ENCODE measurements at regions not wholly inside any gene's neighbourhood (a gene's known extent, or its start where the extent isn't known, plus 50 kb on each side); places are given as distances from the start of the nearest gene placed in this dataset.

- DNase-seq (ENCODE audit: low spot score), result no peak
Measured at GRCh38 chr22:48138855-48139254, 1376.4 kb downstream of the TBC1D22A start.

GRCh38 chr22:48138427-48138826 lies 1376.0 kb downstream of the TBC1D22A start:
- DNase-seq (ENCODE audit: low spot score), result no peak

- no peak for DNase-seq (ENCODE audit: low spot score)
Measured at GRCh38 chr22:48137640-48138039, 1375.2 kb downstream of the TBC1D22A start.

- DNase-seq (ENCODE audit: low spot score), result no peak
Measured at GRCh38 chr22:48135592-48135991, 1373.1 kb downstream of the TBC1D22A start.

- DNase-seq (ENCODE audit: low spot score), result no peak
Measured at GRCh38 chr22:48125416-48125815, 1363.0 kb downstream of the TBC1D22A start.

- DNase-seq (ENCODE audit: low spot score), result no peak
Measured at GRCh38 chr22:48121984-48122383, 1359.5 kb downstream of the TBC1D22A start.

- DNase-seq (ENCODE audit: low spot score), result no peak
Measured at GRCh38 chr22:48118654-48119053, 1356.2 kb downstream of the TBC1D22A start.

GRCh38 chr22:48116871-48117270 lies 1354.4 kb downstream of the TBC1D22A start:
- no peak for DNase-seq (ENCODE audit: low spot score)

- no peak for DNase-seq (ENCODE audit: low spot score)
Measured at GRCh38 chr22:48112687-48113521, 1350.5 kb downstream of the TBC1D22A start.

- no peak for DNase-seq (ENCODE audit: low spot score)
Measured at GRCh38 chr22:48106715-48107259, 1344.3 kb downstream of the TBC1D22A start.

GRCh38 chr22:48106215-48106614 lies 1343.8 kb downstream of the TBC1D22A start:
- no peak for DNase-seq (ENCODE audit: low spot score)

- no peak for DNase-seq (ENCODE audit: low spot score)
Measured at GRCh38 chr22:48105259-48105658, 1342.8 kb downstream of the TBC1D22A start.

GRCh38 chr22:48104766-48105165 lies 1342.3 kb downstream of the TBC1D22A start:
- DNase-seq (ENCODE audit: low spot score), result no peak

GRCh38 chr22:48104102-48104738 lies 1341.8 kb downstream of the TBC1D22A start:
- DNase-seq (ENCODE audit: low spot score), result no peak

- no peak for DNase-seq (ENCODE audit: low spot score)
Measured at GRCh38 chr22:48103126-48103875, 1340.9 kb downstream of the TBC1D22A start.

GRCh38 chr22:48102581-48102980 lies 1340.1 kb downstream of the TBC1D22A start:
- DNase-seq (ENCODE audit: low spot score), result no peak

GRCh38 chr22:48101704-48102103 lies 1339.3 kb downstream of the TBC1D22A start:
- no peak for DNase-seq (ENCODE audit: low spot score)

GRCh38 chr22:48100685-48101417 lies 1338.4 kb downstream of the TBC1D22A start:
- DNase-seq (ENCODE audit: low spot score), result no peak

- DNase-seq (ENCODE audit: low spot score), result no peak
Measured at GRCh38 chr22:48099671-48100070, 1337.2 kb downstream of the TBC1D22A start.

- no peak for DNase-seq (ENCODE audit: low spot score)
Measured at GRCh38 chr22:48099251-48099650, 1336.8 kb downstream of the TBC1D22A start.

GRCh38 chr22:48098921-48099245 lies 1336.4 kb downstream of the TBC1D22A start:
- DNase-seq (ENCODE audit: low spot score), result no peak

Data from CD4-positive, alpha-beta T cell treated with Interleukin-2 at 100 ng/mL for 4 hours (primary cell).